Panc1 (cell line): ENCODE measurements at regions not wholly inside any gene's neighbourhood (a gene's known extent, or its start where the extent isn't known, plus 50 kb on each side); places are given as distances from the start of the nearest gene placed in this dataset.

Source experiments
- ATAC-seq: fragments of 200-7000 bp; cut with Tn5 transposase; 2 replicates; pipeline ENCODE4 v1.9.1; 2020; ENCODE audit warnings: mild to moderate bottlenecking, moderate library complexity
- BruUV-seq: library from RNA; stranded (reverse); fragments of 400-500 nt; replicated peaks from 2 replicates; lab custom pipeline; 2021; lab: Mats Ljungman, UMichigan
- CTCF ChIA-PET: fragments of 300-600 bp; sonication (Branson Sonifier 250); formaldehyde crosslinking; loops from one replicate; lab custom pipeline; 2022; ENCODE audit warnings: antibody characterized with exemption; lab: Charles Lee
- POLR2A ChIA-PET: fragments of 300-600 bp; sonication (Branson Sonifier 250); formaldehyde crosslinking; loops from one replicate; lab custom pipeline; 2022; ENCODE audit warnings: antibody characterized with exemption; lab: Charles Lee
- DNase-seq: peaks from one replicate; pipeline ENCODE4 v3.0.0-alpha.2; 2010; ENCODE audit warnings: low read depth, low spot score
- H3K27ac ChIP-seq: 2 replicates; pipeline ENCODE4 v1.5.1; 2011; ENCODE audit warnings: mild to moderate bottlenecking, low read length, inconsistent platforms
- H3K27me3 ChIP-seq: fragments of 200-500 bp; sonication (Bioruptor generic); 2 replicates; pipeline ENCODE4 v1.6.0; 2014; ENCODE audit warnings: low read length, inconsistent platforms; ENCODE audit not compliant: control insufficient read depth, insufficient read depth
- H3K36me3 ChIP-seq: fragments of 200-500 bp; sonication (Bioruptor generic); 2 replicates; pipeline ENCODE4 v1.5.1; 2014; ENCODE audit warnings: inconsistent platforms, mild to moderate bottlenecking, low read length, moderate library complexity; ENCODE audit not compliant: control insufficient read depth, insufficient read depth
- H3K4me1 ChIP-seq: 2 replicates; pipeline ENCODE4 v1.5.1; 2011; ENCODE audit warnings: inconsistent platforms, mild to moderate bottlenecking, low read length, moderate library complexity; ENCODE audit not compliant: control insufficient read depth, insufficient read depth
- H3K4me3 ChIP-seq, 2 experiments: 2 replicates each; pipeline ENCODE4 v1.5.1; 2011 to 2012; ENCODE audit warnings: low read depth in 2 of 2, low read length in 2 of 2, mild to moderate bottlenecking in 2 of 2, inconsistent platforms in 1 of 2, moderate library complexity in 1 of 2
- H3K9me3 ChIP-seq: fragments of 200-500 bp; sonication (Bioruptor generic); 2 replicates; pipeline ENCODE4 v1.5.1; 2014; ENCODE audit warnings: low read depth, mild to moderate bottlenecking, inconsistent platforms, low read length, moderate library complexity; ENCODE audit not compliant: control insufficient read depth, insufficient read depth
- POLR2AphosphoS5 ChIP-seq: IDR thresholded peaks from 2 replicates; pipeline ENCODE4 v1.6.1; 2012; ENCODE audit warnings: mild to moderate bottlenecking, low read depth, low read length, moderate library complexity
- REST ChIP-seq, 2 experiments: IDR thresholded peaks; 2 replicates each; pipeline ENCODE4 v1.6.1; 2011 to 2012; ENCODE audit warnings: low read depth in 2 of 2, control low read depth in 1 of 2, low read length in 1 of 2, mild to moderate bottlenecking in 1 of 2, moderate library complexity in 1 of 2; ENCODE audit not compliant: insufficient read depth in 1 of 2
- SIN3A ChIP-seq: IDR thresholded peaks from 2 replicates; pipeline ENCODE4 v1.6.1; 2012; ENCODE audit warnings: low read depth, mild to moderate bottlenecking, low read length, moderate library complexity, borderline replicate concordance; ENCODE audit not compliant: insufficient read depth
- TCF7L2 ChIP-seq: IDR thresholded peaks from 2 replicates; pipeline ENCODE4 v1.6.1; 2011; ENCODE audit warnings: mild to moderate bottlenecking, low read depth, low read length, inconsistent platforms
- in situ Hi-C: cut with HindIII; loops from 2 replicates; pipeline ENCODE4 v1.10.0; 2016; ENCODE audit warnings: low sequenced_read_pairs, low pct_unique_long_range_greater_than_20kb
- intact Hi-C: fragments of 100-400 bp; cut with micrococcal nuclease; formaldehyde crosslinking; loops from one replicate; pipeline ENCODE4 v1.10.0; 2022; ENCODE audit not compliant: unreplicated experiment
- TF ChIP-seq, protein P1 (sequence below): fragments of 450-650 bp; IDR thresholded peaks from 2 replicates; pipeline ENCODE4 v1.5.1; 2017; ENCODE audit warnings: mild to moderate bottlenecking

GRCh38 chr2:188898261-188898660 is 75.9 kb upstream of the COL3A1 start:
- Histone ChIP-seq H3K27ac (no peak overlapping the region), H3K4me1 (no peaks in the 10 kb centered on the region), H3K9me3 (no peaks in the 10 kb centered on the region), H3K4me3 (no peak overlapping the region), H3K36me3 (no peaks in the 10 kb centered on the region), H3K27me3 (no peaks in the 10 kb centered on the region)
- in situ Hi-C loops, result no loop called here
- POLR2A ChIA-PET, result no interaction called here
- CTCF ChIA-PET, result no interaction called here
- no peak for ATAC-seq
- no TSS peak for BruUV-seq
- TF ChIP-seq REST (IDR thresholded peaks at IDR 0.05; ENCODE audit: insufficient read depth in 1 of 2, low read depth in 2 of 2, low read length in 1 of 2), result no peak
- no peak for TF ChIP-seq TCF7L2
- TF ChIP-seq POLR2AphosphoS5, result no peak
- TF ChIP-seq, protein P1, sequence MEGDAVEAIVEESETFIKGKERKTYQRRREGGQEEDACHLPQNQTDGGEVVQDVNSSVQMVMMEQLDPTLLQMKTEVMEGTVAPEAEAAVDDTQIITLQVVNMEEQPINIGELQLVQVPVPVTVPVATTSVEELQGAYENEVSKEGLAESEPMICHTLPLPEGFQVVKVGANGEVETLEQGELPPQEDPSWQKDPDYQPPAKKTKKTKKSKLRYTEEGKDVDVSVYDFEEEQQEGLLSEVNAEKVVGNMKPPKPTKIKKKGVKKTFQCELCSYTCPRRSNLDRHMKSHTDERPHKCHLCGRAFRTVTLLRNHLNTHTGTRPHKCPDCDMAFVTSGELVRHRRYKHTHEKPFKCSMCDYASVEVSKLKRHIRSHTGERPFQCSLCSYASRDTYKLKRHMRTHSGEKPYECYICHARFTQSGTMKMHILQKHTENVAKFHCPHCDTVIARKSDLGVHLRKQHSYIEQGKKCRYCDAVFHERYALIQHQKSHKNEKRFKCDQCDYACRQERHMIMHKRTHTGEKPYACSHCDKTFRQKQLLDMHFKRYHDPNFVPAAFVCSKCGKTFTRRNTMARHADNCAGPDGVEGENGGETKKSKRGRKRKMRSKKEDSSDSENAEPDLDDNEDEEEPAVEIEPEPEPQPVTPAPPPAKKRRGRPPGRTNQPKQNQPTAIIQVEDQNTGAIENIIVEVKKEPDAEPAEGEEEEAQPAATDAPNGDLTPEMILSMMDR, result no peak
- TF ChIP-seq SIN3A, result no peak
- intact Hi-C loops, result no loop called here
- no peak for DNase-seq

DNA sequence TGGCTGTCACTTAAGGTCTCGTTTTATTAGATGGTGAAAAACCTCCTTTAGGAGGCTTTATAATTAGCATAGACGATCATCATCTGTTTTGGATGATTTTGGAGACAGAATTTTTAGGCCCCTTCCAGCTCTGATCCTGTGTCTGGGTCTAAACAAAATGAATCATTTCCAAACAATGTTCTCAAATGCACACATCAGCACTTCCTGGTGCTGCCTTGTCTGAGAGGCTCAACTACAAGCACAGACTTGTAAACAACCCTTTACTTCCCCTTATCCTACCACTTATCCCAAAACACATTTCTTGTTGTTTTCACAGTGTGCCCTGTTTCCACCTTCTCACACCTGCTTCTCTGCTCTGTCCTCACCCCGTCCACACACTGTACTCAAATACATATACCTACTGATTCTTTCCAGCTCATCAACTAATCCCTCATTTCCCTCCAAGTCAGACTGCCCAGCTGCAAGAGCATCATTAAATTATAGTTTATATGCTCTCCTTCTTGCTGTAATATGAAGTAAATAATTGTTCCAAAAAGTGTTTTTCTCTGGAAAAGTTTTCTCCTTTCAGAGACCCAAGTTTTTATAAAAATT is 71.2 kb upstream of the COL3A1 start:
- Histone ChIP-seq H3K4me3 (no peak overlapping the region), H3K27ac (no peak overlapping the region), H3K9me3 (no peaks in the 10 kb centered on the region), H3K36me3 (no peaks in the 10 kb centered on the region), H3K27me3 (no peaks in the 10 kb centered on the region), H3K4me1 (no peaks in the 10 kb centered on the region)
- no TSS peak for BruUV-seq
- DNase-seq (no peak), ATAC-seq (no peak)
- TF ChIP-seq TCF7L2 (no peak), REST (IDR thresholded peaks at IDR 0.05; ENCODE audit: insufficient read depth in 1 of 2, low read depth in 2 of 2, low read length in 1 of 2) (no peak), POLR2AphosphoS5 (no peak), SIN3A (no peak)
- TF ChIP-seq, protein P1, result no peak
- ChIA-PET POLR2A (no interaction called here), CTCF (no interaction called here)
- intact Hi-C loops (no loop called here), in situ Hi-C loops (no loop called here)
